Astrocyte (in vitro differentiated cells and primary cell): ENCODE measurements at regions not wholly inside any gene's neighbourhood (a gene's known extent, or its start where the extent isn't known, plus 50 kb on each side); places are given as distances from the start of the nearest gene placed in this dataset.

ENCODE experiments used
- CTCF ChIP-seq: IDR thresholded peaks from 2 replicates; pipeline ENCODE4 v1.5.1; 2011; ENCODE audit warnings: low read depth, mild to moderate bottlenecking, inconsistent platforms, low read length, moderate library complexity; ENCODE audit not compliant: insufficient read depth
- EZH2 ChIP-seq: IDR thresholded peaks from 2 replicates; pipeline ENCODE4 v1.6.1; 2012; ENCODE audit warnings: mild to moderate bottlenecking, low read length, inconsistent platforms; ENCODE audit not compliant: insufficient read depth

GRCh38 chr11:129538323-129538722, 162.7 kb downstream of the BARX2 start:
- TF ChIP-seq CTCF = no peak
- no peak for TF ChIP-seq EZH2
